ENCODE measurements at regions not wholly inside any gene's neighbourhood (a gene's known extent, or its start where the extent isn't known, plus 50 kb on each side); places are given as distances from the start of the nearest gene placed in this dataset.

GRCh38 chr2:234710587-234710986, 213.7 kb upstream of the ARL4C start:
- TF ChIP-seq CTCF (IDR thresholded peaks at IDR 0.05) (no peak), POLR2A (IDR thresholded peaks at IDR 0.05) (no peak)

All from heart left ventricle (tissue), 13 donors.